HCT116 (cell line): ENCODE measurements at regions not wholly inside any gene's neighbourhood (a gene's known extent, or its start where the extent isn't known, plus 50 kb on each side); places are given as distances from the start of the nearest gene placed in this dataset.

ENCODE experiments used
- ATAC-seq: fragments of 200-7000 bp; cut with Tn5 transposase; 2 replicates; pipeline ENCODE4 v1.9.1; 2020; ENCODE audit warnings: mild to moderate bottlenecking, moderate library complexity
- BruUV-seq: library from RNA; stranded (reverse); fragments of 400-500 nt; replicated peaks from 2 replicates; lab custom pipeline; 2021; lab: Mats Ljungman, UMichigan
- CTCF ChIA-PET: fragments of 300-600 bp; sonication (Branson Sonifier 250); formaldehyde crosslinking; loops from one replicate; lab custom pipeline; 2021; ENCODE audit warnings: antibody characterized with exemption; lab: Charles Lee
- POLR2A ChIA-PET: fragments of 300-600, 350-600 bp; sonication (Branson Sonifier 250); formaldehyde crosslinking; loops from one replicate; lab custom pipeline; 2021; ENCODE audit warnings: antibody characterized with exemption; lab: Charles Lee
- RAD21 ChIA-PET, 2 experiments: fragments of 300-600 bp; sonication (Branson Sonifier 250); formaldehyde crosslinking; loops; one replicate each; lab custom pipeline; 2023; ENCODE audit warnings: low total read pairs in 2 of 2; ENCODE audit not compliant: uncharacterized antibody in 2 of 2, unreplicated experiment in 2 of 2, low non-redundant PET in 1 of 2; lab: Charles Lee
- DNase-seq: peaks from one replicate; pipeline ENCODE4 v3.0.0-alpha.2; 2010; ENCODE audit warnings: low read depth, low spot score
- H2AFZ ChIP-seq: fragments of 200-600 bp; shearing (Covaris generic), sonication (generic); 2 replicates; pipeline ENCODE4 v1.6.1; 2017; ENCODE audit warnings: low read depth, mixed run types, mixed read lengths, antibody characterized with exemption, low read length; ENCODE audit not compliant: poor library complexity, severe bottlenecking
- H3K27ac ChIP-seq: 2 replicates; pipeline ENCODE4 v1.5.1; 2012; ENCODE audit warnings: low read depth, low read length
- H3K27me3 ChIP-seq: fragments of 200-600 bp; sonication (generic); 2 replicates; pipeline ENCODE4 v1.6.1; 2016; ENCODE audit warnings: mixed run types, low read length, mixed read lengths; ENCODE audit not compliant: insufficient read depth
- H3K36me3 ChIP-seq, 2 experiments: fragments of 200-500 bp in 1 of 2; fragments of 200-600 bp in 1 of 2; sonication (Bioruptor generic) in 1 of 2; sonication (generic) in 1 of 2; 2 replicates each; pipeline versions ENCODE4 v1.5.1 to v1.6.1; 2014 to 2016; ENCODE audit warnings: low read length in 2 of 2, inconsistent platforms in 1 of 2, mixed read lengths in 1 of 2, mixed run types in 1 of 2; ENCODE audit not compliant: insufficient read depth in 2 of 2, control insufficient read depth in 1 of 2
- H3K4me1 ChIP-seq, 2 experiments: fragments of 200-600 bp in 1 of 2; sonication (generic) in 1 of 2; 2 replicates each; pipeline versions ENCODE4 v1.5.1 to v1.6.1; 2012 to 2017; ENCODE audit warnings: low read length in 2 of 2, inconsistent platforms in 1 of 2, mild to moderate bottlenecking in 1 of 2, mixed read lengths in 1 of 2, mixed run types in 1 of 2, moderate library complexity in 1 of 2; ENCODE audit not compliant: insufficient read depth in 2 of 2, control insufficient read depth in 1 of 2
- H3K4me2 ChIP-seq: fragments of 200-600 bp; sonication (generic); 2 replicates; pipeline ENCODE4 v1.6.1; 2017; ENCODE audit warnings: mixed run types, low read length, mixed read lengths
- H3K4me3 ChIP-seq, 2 experiments: fragments of 200-600 bp in 1 of 2; sonication (generic) in 1 of 2; replicated peaks in 1 of 2; 2 replicates each; pipeline ENCODE4 v1.5.1; 2011 to 2016; ENCODE audit warnings: low read length in 2 of 2, control low read depth in 1 of 2, low read depth in 1 of 2, mild to moderate bottlenecking in 1 of 2, mixed read lengths in 1 of 2, mixed run types in 1 of 2
- H3K79me2 ChIP-seq: fragments of 200-600 bp; sonication (generic); 2 replicates; pipeline ENCODE4 v1.6.1; 2017; ENCODE audit warnings: mild to moderate bottlenecking, mixed run types, low read length, moderate library complexity, mixed read lengths; ENCODE audit not compliant: insufficient read depth
- H3K9ac ChIP-seq: fragments of 200-600 bp; sonication (generic); 2 replicates; pipeline ENCODE4 v1.6.1; 2016; ENCODE audit warnings: low read length, mixed read lengths
- H3K9me2 ChIP-seq: fragments of 200-600 bp; sonication (generic), shearing (Covaris generic); 2 replicates; pipeline ENCODE4 v1.6.1; 2017; ENCODE audit warnings: mixed run types, mild to moderate bottlenecking, moderate library complexity; ENCODE audit not compliant: insufficient read depth
- H3K9me3 ChIP-seq, 2 experiments: fragments of 200-500 bp in 1 of 2; fragments of 200-600 bp in 1 of 2; sonication (Bioruptor generic) in 1 of 2; sonication (generic) in 1 of 2; 2 replicates each; pipeline ENCODE4 v1.6.1; 2014 to 2017; ENCODE audit warnings: low read length in 2 of 2, mixed read lengths in 2 of 2, inconsistent platforms in 1 of 2, low read depth in 1 of 2, mild to moderate bottlenecking in 1 of 2, mixed run types in 1 of 2, moderate library complexity in 1 of 2; ENCODE audit not compliant: control insufficient read depth in 1 of 2, insufficient read depth in 1 of 2
- H4K20me1 ChIP-seq: fragments of 200-600 bp; sonication (generic), shearing (Covaris generic); 2 replicates; pipeline ENCODE4 v1.6.1; 2017; ENCODE audit warnings: mixed run types, mild to moderate bottlenecking, moderate library complexity; ENCODE audit not compliant: insufficient read depth
- ATF3 ChIP-seq: IDR thresholded peaks from 2 replicates; pipeline ENCODE4 v1.6.1; 2012
- CTCF ChIP-seq, 3 experiments: fragments of 200-600 bp in 1 of 3; sonication (generic) in 1 of 3; IDR thresholded peaks in 2 of 3; conservative IDR thresholded peaks in 1 of 3; 2 replicates each; pipeline ENCODE4 v1.5.1; 2012 to 2017; ENCODE audit warnings: low read depth in 2 of 3, low read length in 2 of 3, antibody characterized with exemption in 1 of 3, borderline replicate concordance in 1 of 3, control low read depth in 1 of 3, mild to moderate bottlenecking in 1 of 3, mixed read lengths in 1 of 3, mixed run types in 1 of 3, moderate library complexity in 1 of 3; ENCODE audit not compliant: insufficient read depth in 1 of 3
- POLR2A ChIP-seq: IDR thresholded peaks from 2 replicates; pipeline ENCODE4 v1.7.0; 2011; ENCODE audit warnings: borderline replicate concordance; ENCODE audit not compliant: insufficient read depth, insufficient read length; ENCODE audit errors: extremely low read depth
- RAD21 ChIP-seq: IDR thresholded peaks from 2 replicates; pipeline ENCODE4 v1.6.1; 2012; ENCODE audit warnings: low read depth, mild to moderate bottlenecking
- TCF7L2 ChIP-seq: IDR thresholded peaks from 2 replicates; pipeline ENCODE4 v1.7.0; 2011; ENCODE audit warnings: borderline replicate concordance, inconsistent platforms; ENCODE audit not compliant: insufficient read depth, insufficient read length; ENCODE audit errors: extremely low read depth
- YY1 ChIP-seq: IDR thresholded peaks from 2 replicates; pipeline ENCODE4 v1.6.1; 2011; ENCODE audit warnings: low read length, low read depth, moderate library complexity, mild to moderate bottlenecking; ENCODE audit not compliant: insufficient replicate concordance; ENCODE audit errors: extremely low read depth
- intact Hi-C: fragments of 100-400 bp; cut with micrococcal nuclease; formaldehyde crosslinking; loops from 2 replicates; pipeline ENCODE4 v1.10.0; 2022

GRCh38 chr1:68600049-68600661, 103.3 kb upstream of the DEPDC1 start:
- H3K4me3 ChIP-seq = no peak overlapping the region
- no peaks in the 10 kb centered on the region for H3K79me2 ChIP-seq
- peaks cover 0 to 6% of the 10 kb centered on the region in 2 experiments; a peak in 2 of 4 replicates for H3K9me3 ChIP-seq
- H3K36me3 ChIP-seq = no peaks in the 10 kb centered on the region
- no TSS peak for BruUV-seq
- no peak overlapping the region for H3K4me2 ChIP-seq
- ATAC-seq = peak; percentile 74; the same call in 1 of the 2 replicates
- no peaks in the 10 kb centered on the region for H3K27me3 ChIP-seq
- TF ChIP-seq YY1 (no peak), RAD21 (peak; percentile 65), TCF7L2 (no peak), CTCF (IDR thresholded peaks at IDR 0.05 in 2 of 3, conservative IDR thresholded peaks at IDR 0.05 in 1 of 3; ENCODE audit: borderline replicate concordance in 1 of 3, insufficient read depth in 1 of 3, low read depth in 2 of 3, low read length in 2 of 3) (peak; percentile 26 to 80 (median 70); a peak in 5 of 6 replicates), ATF3 (no peak), POLR2A (no peak)
- no peaks in the 10 kb centered on the region for H3K4me1 ChIP-seq
- intact Hi-C loops = loop anchor here (1.0 kb wide), 1 partner anchor 1137 kb away; no protein-coding TSS in a partner anchor
- no peak overlapping the region for H3K9ac ChIP-seq
- H4K20me1 ChIP-seq = no peaks in the 10 kb centered on the region
- CTCF ChIA-PET = interaction anchor here (0.8 to 1.3 kb wide), 2 partner anchors 29 to 159 kb away, joined by 3 to 4 read pairs; no protein-coding TSS in a partner anchor
- DNase-seq = peak; percentile 13
- H3K27ac ChIP-seq = no peak overlapping the region
- RAD21 ChIA-PET = no interaction called here
- no peak overlapping the region for H2AFZ ChIP-seq
- POLR2A ChIA-PET = no interaction called here
- no peaks in the 10 kb centered on the region for H3K9me2 ChIP-seq
